HepG2 (cell line): ENCODE measurements at regions not wholly inside any gene's neighbourhood (a gene's known extent, or its start where the extent isn't known, plus 50 kb on each side); places are given as distances from the start of the nearest gene placed in this dataset.
A peak's percentile ranks its signal among the peaks of the same experiment; 100 is the strongest.

Source experiments
- ATAC-seq: fragments of 200-7000 bp; cut with Tn5 transposase; 3 replicates; pipeline ENCODE4 v1.9.1; 2020; ENCODE audit warnings: mild to moderate bottlenecking, moderate library complexity
- BruUV-seq: library from RNA; stranded (reverse); fragments of 400-500 nt; replicated peaks from 2 replicates; lab custom pipeline; 2021; lab: Mats Ljungman, UMichigan
- CTCF ChIA-PET: fragments of 300-600 bp; formaldehyde crosslinking; extraction: SDS; loops from one replicate; lab custom pipeline; 2021; ENCODE audit warnings: low total read pairs, inconsistent platforms, low intra/inter-chr PET ratio; lab: Yijun Ruan, JAX
- POLR2A ChIA-PET: fragments of 350-600 bp; sonication (Branson Sonifier 250); formaldehyde crosslinking; loops from one replicate; lab custom pipeline; 2020; ENCODE audit warnings: antibody characterized with exemption, inconsistent platforms; lab: Yijun Ruan, JAX
- DNase-seq: peaks from one replicate; pipeline ENCODE4 v3.0.0-alpha.2; 2015; ENCODE audit warnings: low spot score
- FAIRE-seq: peaks from 3 replicates; lab custom pipeline; 2011; peaks lifted over from hg19 to GRCh38; lab: Jason Lieb, UNC
- H2AFZ ChIP-seq: one replicate; pipeline ENCODE4 v1.6.1; 2011; ENCODE audit warnings: low read length, inconsistent platforms
- H3K27ac ChIP-seq: fragments of 300-600 bp; 3 replicates; pipeline ENCODE4 v1.8.0; 2011; ENCODE audit warnings: mixed run types, mild to moderate bottlenecking, mixed read lengths, low read length, inconsistent platforms; ENCODE audit not compliant: insufficient read depth; ENCODE audit errors: extremely low read length
- H3K27me3 ChIP-seq, 2 experiments: fragments of 200-600 bp in 1 of 2; 2 replicates in 1 of 2; 3 replicates in 1 of 2; pipeline versions ENCODE4 v1.6.0 to v1.8.0; 2011; ENCODE audit warnings: low read length in 2 of 2, mild to moderate bottlenecking in 2 of 2, moderate library complexity in 2 of 2, inconsistent platforms in 1 of 2; ENCODE audit not compliant: insufficient read depth in 2 of 2, control insufficient read depth in 1 of 2
- H3K36me3 ChIP-seq, 2 experiments: fragments of 200-600 bp in 1 of 2; replicated peaks in 1 of 2; 2 replicates in 1 of 2; 3 replicates in 1 of 2; pipeline versions ENCODE4 v1.5.1 to v1.8.0; 2011; ENCODE audit warnings: low read length in 2 of 2, inconsistent platforms in 1 of 2; ENCODE audit not compliant: insufficient read depth in 2 of 2, control insufficient read depth in 1 of 2
- H3K4me1 ChIP-seq: 2 replicates; pipeline ENCODE4 v1.5.1; 2012; ENCODE audit warnings: low read length, inconsistent platforms; ENCODE audit not compliant: insufficient read depth
- H3K4me2 ChIP-seq: 2 replicates; pipeline ENCODE4 v1.6.0; 2011; ENCODE audit warnings: low read depth, low read length, inconsistent platforms
- H3K4me3 ChIP-seq, 3 experiments: fragments of 200-600 bp in 1 of 3; sonication (generic), shearing (Covaris generic) in 1 of 3; replicated peaks in 1 of 3; 2 replicates each; pipeline ENCODE4 v1.5.1; 2011 to 2016; ENCODE audit warnings: low read length in 3 of 3, inconsistent platforms in 2 of 3, low read depth in 2 of 3, mild to moderate bottlenecking in 2 of 3, control low read depth in 1 of 3, mixed read lengths in 1 of 3; ENCODE audit not compliant: insufficient read depth in 1 of 3
- H3K79me2 ChIP-seq: one replicate; pipeline ENCODE4 v1.6.1; 2011; ENCODE audit warnings: low read length, inconsistent platforms; ENCODE audit not compliant: insufficient read depth
- H3K9ac ChIP-seq: 2 replicates; pipeline ENCODE4 v1.6.0; 2011; ENCODE audit warnings: mild to moderate bottlenecking, low read depth, low read length, inconsistent platforms; ENCODE audit not compliant: insufficient read depth
- H3K9me3 ChIP-seq: 2 replicates; pipeline ENCODE4 v1.5.1; 2012; ENCODE audit warnings: mild to moderate bottlenecking, low read length
- H4K20me1 ChIP-seq: 2 replicates; pipeline ENCODE4 v1.6.0; 2011; ENCODE audit warnings: inconsistent platforms, mild to moderate bottlenecking, low read length, moderate library complexity; ENCODE audit not compliant: insufficient read depth
- ELF1 ChIP-seq: sonication (generic); formaldehyde crosslinking; IDR thresholded peaks from 2 replicates; pipeline ENCODE4 v1.4.0; 2020; ENCODE audit warnings: missing genetic modification reagents
- PBX2 ChIP-seq: IDR thresholded peaks from 2 replicates; pipeline ENCODE4 v1.6.1; 2016; ENCODE audit warnings: control low read depth
- ZNF282 ChIP-seq: fragments of 450-650 bp; IDR thresholded peaks from 2 replicates; pipeline ENCODE4 v1.6.1; 2018; ENCODE audit not compliant: partially characterized antibody
- ZNF292 ChIP-seq: sonication (generic); formaldehyde crosslinking; IDR thresholded peaks from 2 replicates; pipeline ENCODE4 v1.8.1; 2022; ENCODE audit warnings: mild to moderate bottlenecking, low read depth, missing genetic modification reagents, borderline replicate concordance
- ZNF747 ChIP-seq: sonication (generic); formaldehyde crosslinking; IDR thresholded peaks from 2 replicates; pipeline ENCODE4 v1.8.1; 2023; ENCODE audit warnings: missing genetic modification reagents, mild to moderate bottlenecking, borderline replicate concordance
- ZSCAN20 ChIP-seq: sonication (generic); formaldehyde crosslinking; IDR thresholded peaks from 2 replicates; pipeline ENCODE4 v1.4.0; 2020; ENCODE audit warnings: missing genetic modification reagents, mild to moderate bottlenecking, borderline replicate concordance
- ZSCAN25 ChIP-seq: sonication (generic); formaldehyde crosslinking; IDR thresholded peaks from 2 replicates; pipeline ENCODE4 v1.8.0; 2022; ENCODE audit warnings: mild to moderate bottlenecking, missing genetic modification reagents
- in situ Hi-C: cut with HindIII; loops from 2 replicates; pipeline ENCODE4 v1.10.0; 2017; ENCODE audit warnings: low pct_unique_long_range_greater_than_20kb; ENCODE audit not compliant: extremely low pct_ligation_motif_present
- intact Hi-C: fragments of 100-400 bp; cut with micrococcal nuclease; formaldehyde crosslinking; loops from one replicate; pipeline ENCODE4 v1.10.0; 2022; ENCODE audit not compliant: unreplicated experiment
- TF ChIP-seq, protein P1 (sequence below): fragments of 450-650 bp; IDR thresholded peaks from 2 replicates; pipeline ENCODE4 v1.6.1; 2016
- TF ChIP-seq, protein P2 (sequence below): sonication (generic); formaldehyde crosslinking; IDR thresholded peaks from 2 replicates; pipeline ENCODE4 v1.5.1; 2020; ENCODE audit warnings: mild to moderate bottlenecking, moderate library complexity, missing genetic modification reagents
- TF ChIP-seq, protein P3 (sequence below): sonication (generic); formaldehyde crosslinking; IDR thresholded peaks from 2 replicates; pipeline ENCODE4 v1.4.0; 2020; ENCODE audit warnings: mild to moderate bottlenecking, missing genetic modification reagents, borderline replicate concordance
- TF ChIP-seq, protein P4 (sequence below): IDR thresholded peaks from 2 replicates; pipeline ENCODE4 v1.6.1; 2016; ENCODE audit warnings: low read depth

GRCh38 chr3:40800343-40800742 lies 275.6 kb downstream of the ZNF621 start:
- no peak overlapping the region for H3K4me2 ChIP-seq
- TF ChIP-seq ELF1 (CRISPR knock-in tag), result peak; percentile 52
- no peak for TF ChIP-seq ZNF282
- TF ChIP-seq ZSCAN20, result no peak
- TF ChIP-seq, protein P1, sequence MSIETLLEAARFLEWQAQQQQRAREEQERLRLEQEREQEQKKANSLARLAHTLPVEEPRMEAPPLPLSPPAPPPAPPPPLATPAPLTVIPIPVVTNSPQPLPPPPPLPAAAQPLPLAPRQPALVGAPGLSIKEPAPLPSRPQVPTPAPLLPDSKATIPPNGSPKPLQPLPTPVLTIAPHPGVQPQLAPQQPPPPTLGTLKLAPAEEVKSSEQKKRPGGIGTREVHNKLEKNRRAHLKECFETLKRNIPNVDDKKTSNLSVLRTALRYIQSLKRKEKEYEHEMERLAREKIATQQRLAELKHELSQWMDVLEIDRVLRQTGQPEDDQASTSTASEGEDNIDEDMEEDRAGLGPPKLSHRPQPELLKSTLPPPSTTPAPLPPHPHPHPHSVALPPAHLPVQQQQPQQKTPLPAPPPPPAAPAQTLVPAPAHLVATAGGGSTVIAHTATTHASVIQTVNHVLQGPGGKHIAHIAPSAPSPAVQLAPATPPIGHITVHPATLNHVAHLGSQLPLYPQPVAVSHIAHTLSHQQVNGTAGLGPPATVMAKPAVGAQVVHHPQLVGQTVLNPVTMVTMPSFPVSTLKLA, result no peak
- TF ChIP-seq ZNF292, result peak; percentile 39; the same call in 1 of the 2 replicates
- TF ChIP-seq PBX2 (CRISPR knock-in tag), result no peak
- TF ChIP-seq ZNF747 (CRISPR knock-in tag), result no peak
- TF ChIP-seq ZSCAN25, result no peak
- TF ChIP-seq, protein P2, sequence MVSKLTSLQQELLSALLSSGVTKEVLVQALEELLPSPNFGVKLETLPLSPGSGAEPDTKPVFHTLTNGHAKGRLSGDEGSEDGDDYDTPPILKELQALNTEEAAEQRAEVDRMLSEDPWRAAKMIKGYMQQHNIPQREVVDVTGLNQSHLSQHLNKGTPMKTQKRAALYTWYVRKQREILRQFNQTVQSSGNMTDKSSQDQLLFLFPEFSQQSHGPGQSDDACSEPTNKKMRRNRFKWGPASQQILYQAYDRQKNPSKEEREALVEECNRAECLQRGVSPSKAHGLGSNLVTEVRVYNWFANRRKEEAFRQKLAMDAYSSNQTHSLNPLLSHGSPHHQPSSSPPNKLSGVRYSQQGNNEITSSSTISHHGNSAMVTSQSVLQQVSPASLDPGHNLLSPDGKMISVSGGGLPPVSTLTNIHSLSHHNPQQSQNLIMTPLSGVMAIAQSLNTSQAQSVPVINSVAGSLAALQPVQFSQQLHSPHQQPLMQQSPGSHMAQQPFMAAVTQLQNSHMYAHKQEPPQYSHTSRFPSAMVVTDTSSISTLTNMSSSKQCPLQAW, result peak; percentile 49; the same call in 1 of the 2 replicates
- TF ChIP-seq, protein P3, sequence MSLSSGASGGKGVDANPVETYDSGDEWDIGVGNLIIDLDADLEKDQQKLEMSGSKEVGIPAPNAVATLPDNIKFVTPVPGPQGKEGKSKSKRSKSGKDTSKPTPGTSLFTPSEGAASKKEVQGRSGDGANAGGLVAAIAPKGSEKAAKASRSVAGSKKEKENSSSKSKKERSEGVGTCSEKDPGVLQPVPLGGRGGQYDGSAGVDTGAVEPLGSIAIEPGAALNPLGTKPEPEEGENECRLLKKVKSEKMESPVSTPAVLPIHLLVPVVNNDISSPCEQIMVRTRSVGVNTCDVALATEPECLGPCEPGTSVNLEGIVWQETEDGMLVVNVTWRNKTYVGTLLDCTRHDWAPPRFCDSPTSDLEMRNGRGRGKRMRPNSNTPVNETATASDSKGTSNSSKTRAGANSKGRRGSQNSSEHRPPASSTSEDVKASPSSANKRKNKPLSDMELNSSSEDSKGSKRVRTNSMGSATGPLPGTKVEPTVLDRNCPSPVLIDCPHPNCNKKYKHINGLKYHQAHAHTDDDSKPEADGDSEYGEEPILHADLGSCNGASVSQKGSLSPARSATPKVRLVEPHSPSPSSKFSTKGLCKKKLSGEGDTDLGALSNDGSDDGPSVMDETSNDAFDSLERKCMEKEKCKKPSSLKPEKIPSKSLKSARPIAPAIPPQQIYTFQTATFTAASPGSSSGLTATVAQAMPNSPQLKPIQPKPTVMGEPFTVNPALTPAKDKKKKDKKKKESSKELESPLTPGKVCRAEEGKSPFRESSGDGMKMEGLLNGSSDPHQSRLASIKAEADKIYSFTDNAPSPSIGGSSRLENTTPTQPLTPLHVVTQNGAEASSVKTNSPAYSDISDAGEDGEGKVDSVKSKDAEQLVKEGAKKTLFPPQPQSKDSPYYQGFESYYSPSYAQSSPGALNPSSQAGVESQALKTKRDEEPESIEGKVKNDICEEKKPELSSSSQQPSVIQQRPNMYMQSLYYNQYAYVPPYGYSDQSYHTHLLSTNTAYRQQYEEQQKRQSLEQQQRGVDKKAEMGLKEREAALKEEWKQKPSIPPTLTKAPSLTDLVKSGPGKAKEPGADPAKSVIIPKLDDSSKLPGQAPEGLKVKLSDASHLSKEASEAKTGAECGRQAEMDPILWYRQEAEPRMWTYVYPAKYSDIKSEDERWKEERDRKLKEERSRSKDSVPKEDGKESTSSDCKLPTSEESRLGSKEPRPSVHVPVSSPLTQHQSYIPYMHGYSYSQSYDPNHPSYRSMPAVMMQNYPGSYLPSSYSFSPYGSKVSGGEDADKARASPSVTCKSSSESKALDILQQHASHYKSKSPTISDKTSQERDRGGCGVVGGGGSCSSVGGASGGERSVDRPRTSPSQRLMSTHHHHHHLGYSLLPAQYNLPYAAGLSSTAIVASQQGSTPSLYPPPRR (CRISPR knock-in tag), result no peak
- TF ChIP-seq, protein P4, sequence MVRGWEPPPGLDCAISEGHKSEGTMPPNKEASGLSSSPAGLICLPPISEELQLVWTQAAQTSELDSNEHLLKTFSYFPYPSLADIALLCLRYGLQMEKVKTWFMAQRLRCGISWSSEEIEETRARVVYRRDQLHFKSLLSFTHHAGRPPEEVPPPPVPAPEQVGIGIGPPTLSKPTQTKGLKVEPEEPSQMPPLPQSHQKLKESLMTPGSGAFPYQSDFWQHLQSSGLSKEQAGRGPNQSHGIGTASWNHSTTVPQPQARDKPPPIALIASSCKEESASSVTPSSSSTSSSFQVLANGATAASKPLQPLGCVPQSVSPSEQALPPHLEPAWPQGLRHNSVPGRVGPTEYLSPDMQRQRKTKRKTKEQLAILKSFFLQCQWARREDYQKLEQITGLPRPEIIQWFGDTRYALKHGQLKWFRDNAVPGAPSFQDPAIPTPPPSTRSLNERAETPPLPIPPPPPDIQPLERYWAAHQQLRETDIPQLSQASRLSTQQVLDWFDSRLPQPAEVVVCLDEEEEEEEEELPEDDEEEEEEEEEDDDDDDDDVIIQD (CRISPR knock-in tag), result 0 out of 2 replicates have a peak, but pooled peaks have one; percentile 38

More at GRCh38 chr3:40800343-40800742, 275.6 kb downstream of the ZNF621 start:
- no peaks in the 10 kb centered on the region for H4K20me1 ChIP-seq
- in situ Hi-C loops (no loop called here), intact Hi-C loops (loop anchor here (10.0 kb wide), 1 partner anchor 74 kb away; no protein-coding TSS in a partner anchor)
- no peak overlapping the region for H3K27ac ChIP-seq
- 0 out of 5 replicates have a peak, but pooled peaks cover 0 to 4% of the 10 kb centered on the region in 2 experiments for H3K27me3 ChIP-seq
- no peak overlapping the region for H2AFZ ChIP-seq
- ATAC-seq (peak; percentile 68; the same call in 1 of the 3 replicates), DNase-seq (peak; percentile 57), FAIRE-seq (no peak)
- POLR2A ChIA-PET, result no interaction called here
- no peak overlapping the region for H3K9ac ChIP-seq
- no peaks in the 10 kb centered on the region for H3K9me3 ChIP-seq
- no peak overlapping the region for H3K4me3 ChIP-seq
- CTCF ChIA-PET, result no interaction called here
- H3K36me3 ChIP-seq, result no peaks in the 10 kb centered on the region
- H3K79me2 ChIP-seq, result no peaks in the 10 kb centered on the region
- BruUV-seq, result no TSS peak
- H3K4me1 ChIP-seq, result peaks cover 13% of the 10 kb centered on the region
